ENCODE measurements at regions not wholly inside any gene's neighbourhood (a gene's known extent, or its start where the extent isn't known, plus 50 kb on each side); places are given as distances from the start of the nearest gene placed in this dataset.

DNA sequence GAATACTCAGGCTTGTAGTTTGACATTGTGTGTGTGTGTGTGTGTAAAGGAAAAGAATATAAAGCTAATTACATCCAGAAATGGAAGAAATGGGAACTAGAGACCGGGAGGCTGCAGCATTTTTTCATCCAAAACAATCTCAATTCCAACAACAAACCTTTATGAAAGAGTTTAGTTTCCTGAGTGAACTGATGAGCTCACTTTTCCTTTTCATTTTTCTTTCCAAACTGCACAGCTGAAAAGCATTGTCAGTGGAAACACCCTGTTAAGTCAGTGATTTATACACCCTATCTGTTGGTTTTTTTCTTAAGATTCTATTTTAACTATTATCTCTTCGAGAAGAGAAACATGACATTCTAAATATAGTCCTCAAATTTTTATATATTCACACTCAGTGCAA is 130.9 kb downstream of the RFPL4B start:
- TF ChIP-seq, protein P1, sequence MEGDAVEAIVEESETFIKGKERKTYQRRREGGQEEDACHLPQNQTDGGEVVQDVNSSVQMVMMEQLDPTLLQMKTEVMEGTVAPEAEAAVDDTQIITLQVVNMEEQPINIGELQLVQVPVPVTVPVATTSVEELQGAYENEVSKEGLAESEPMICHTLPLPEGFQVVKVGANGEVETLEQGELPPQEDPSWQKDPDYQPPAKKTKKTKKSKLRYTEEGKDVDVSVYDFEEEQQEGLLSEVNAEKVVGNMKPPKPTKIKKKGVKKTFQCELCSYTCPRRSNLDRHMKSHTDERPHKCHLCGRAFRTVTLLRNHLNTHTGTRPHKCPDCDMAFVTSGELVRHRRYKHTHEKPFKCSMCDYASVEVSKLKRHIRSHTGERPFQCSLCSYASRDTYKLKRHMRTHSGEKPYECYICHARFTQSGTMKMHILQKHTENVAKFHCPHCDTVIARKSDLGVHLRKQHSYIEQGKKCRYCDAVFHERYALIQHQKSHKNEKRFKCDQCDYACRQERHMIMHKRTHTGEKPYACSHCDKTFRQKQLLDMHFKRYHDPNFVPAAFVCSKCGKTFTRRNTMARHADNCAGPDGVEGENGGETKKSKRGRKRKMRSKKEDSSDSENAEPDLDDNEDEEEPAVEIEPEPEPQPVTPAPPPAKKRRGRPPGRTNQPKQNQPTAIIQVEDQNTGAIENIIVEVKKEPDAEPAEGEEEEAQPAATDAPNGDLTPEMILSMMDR (IDR thresholded peaks at IDR 0.05; ENCODE audit: low read length) = no peak
- no peak for TF ChIP-seq EZH2 (IDR thresholded peaks at IDR 0.05; ENCODE audit: borderline replicate concordance, low read length)
